AG04450 (cell line): ENCODE measurements at regions not wholly inside any gene's neighbourhood (a gene's known extent, or its start where the extent isn't known, plus 50 kb on each side); places are given as distances from the start of the nearest gene placed in this dataset.

ENCODE experiments used
- CTCF ChIA-PET: fragments of 300-600, 350-600 bp; formaldehyde crosslinking; extraction: SDS; loops from one replicate; lab custom pipeline; 2022; ENCODE audit warnings: antibody characterized with exemption, inconsistent platforms; lab: Charles Lee
- POLR2A ChIA-PET: fragments of 350-600 bp; formaldehyde crosslinking; extraction: SDS; loops from one replicate; lab custom pipeline; 2021; ENCODE audit warnings: antibody characterized with exemption, inconsistent platforms; lab: Yijun Ruan, JAX
- DNase-seq: peaks from one replicate; pipeline ENCODE4 v3.0.0-alpha.2; 2011; ENCODE audit warnings: low read depth, low spot score
- H3K27ac ChIP-seq: one replicate; pipeline ENCODE4 v1.5.1; 2012; ENCODE audit warnings: low read depth, low read length, control low read depth
- H3K27me3 ChIP-seq: one replicate; pipeline ENCODE4 v1.6.0; 2012; ENCODE audit warnings: low read length; ENCODE audit not compliant: control insufficient read depth, insufficient read depth
- H3K4me3 ChIP-seq: 2 replicates; pipeline ENCODE4 v1.5.1; 2011; ENCODE audit warnings: mild to moderate bottlenecking, low read depth, low read length, control low read depth
- H3K9me3 ChIP-seq: 2 replicates; pipeline ENCODE4 v1.5.1; 2012; ENCODE audit warnings: low read length; ENCODE audit not compliant: control insufficient read depth, insufficient read depth
- CTCF ChIP-seq: IDR thresholded peaks from 2 replicates; pipeline ENCODE4 v1.5.1; 2011; ENCODE audit warnings: low read depth, low read length, control low read depth, inconsistent platforms

DNA sequence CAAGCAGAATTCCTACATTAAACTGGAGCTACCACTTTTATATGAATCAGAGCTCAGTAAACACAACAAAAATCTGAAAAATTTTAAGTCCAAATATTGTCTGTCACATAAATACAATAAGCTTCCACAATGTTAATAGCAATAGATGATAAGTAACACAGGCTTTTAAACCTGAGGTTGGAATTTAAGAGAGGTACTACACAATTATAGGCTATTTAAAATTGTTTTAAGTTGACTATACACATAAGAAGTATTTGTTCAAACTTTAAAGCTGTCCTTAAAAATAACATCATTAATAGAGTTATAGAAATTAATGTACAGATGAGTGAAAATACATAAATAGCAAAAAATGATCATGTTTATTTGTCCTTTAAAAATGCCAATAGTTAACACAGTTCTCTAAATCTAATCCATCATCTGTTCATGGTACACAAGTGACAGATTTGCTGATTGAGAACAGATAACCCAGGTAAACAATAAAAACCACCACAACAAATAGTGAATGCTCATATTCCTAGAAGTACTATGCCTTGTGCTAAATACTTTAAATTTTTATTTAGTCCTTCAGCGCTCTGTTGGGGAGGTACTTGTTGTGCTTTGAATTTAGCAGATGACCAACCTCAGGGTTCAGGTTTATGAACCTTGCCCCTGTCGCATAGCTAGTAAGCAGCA is 382.3 kb upstream of the ID4 start:
- no peak for DNase-seq
- no peaks in the 10 kb centered on the region for H3K9me3 ChIP-seq
- ChIA-PET CTCF (no interaction called here), POLR2A (no interaction called here)
- no peak overlapping the region for H3K4me3 ChIP-seq
- H3K27me3 ChIP-seq, result peaks cover 5% of the 10 kb centered on the region
- no peak for TF ChIP-seq CTCF
- no peak overlapping the region for H3K27ac ChIP-seq

GRCh38 chr6:19463250-19463649 is 373.9 kb upstream of the ID4 start:
- Histone ChIP-seq H3K27me3 (peaks cover 5% of the 10 kb centered on the region), H3K27ac (no peak overlapping the region), H3K4me3 (no peak overlapping the region), H3K9me3 (no peaks in the 10 kb centered on the region)
- TF ChIP-seq CTCF, result no peak
- DNase-seq, result no peak
- POLR2A ChIA-PET, result no interaction called here
- CTCF ChIA-PET, result no interaction called here

DNA sequence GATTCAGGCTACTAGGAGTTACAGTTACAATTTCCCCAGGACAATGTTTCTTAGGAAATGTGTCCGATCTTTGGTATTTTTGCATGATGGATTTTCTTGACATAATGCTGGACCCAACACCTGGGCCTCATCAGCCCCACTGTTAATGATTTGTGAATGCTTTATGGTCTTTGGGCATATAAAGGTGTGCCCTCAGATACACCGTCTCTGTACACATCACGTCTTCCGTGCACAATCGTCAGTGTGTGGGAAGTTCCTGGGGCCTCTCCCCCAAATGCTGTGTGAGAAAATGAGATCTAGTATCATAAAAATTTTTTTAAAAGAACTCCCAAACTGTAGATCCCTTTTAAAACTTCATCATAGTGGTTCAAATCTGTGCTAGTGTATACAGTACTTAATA is 373.2 kb upstream of the ID4 start:
- no peak for TF ChIP-seq CTCF
- Histone ChIP-seq H3K9me3 (no peaks in the 10 kb centered on the region), H3K27ac (no peak overlapping the region), H3K4me3 (no peak overlapping the region), H3K27me3 (peaks cover 5% of the 10 kb centered on the region)
- DNase-seq, result no peak
- ChIA-PET CTCF (no interaction called here), POLR2A (no interaction called here)

- no peak overlapping the region for H3K4me3 ChIP-seq
- H3K27me3 ChIP-seq, result peaks cover 5% of the 10 kb centered on the region
- H3K9me3 ChIP-seq, result no peaks in the 10 kb centered on the region
- no peak for TF ChIP-seq CTCF
- H3K27ac ChIP-seq, result no peak overlapping the region
- DNase-seq, result no peak
- CTCF ChIA-PET, result interaction anchor here (0.7 kb wide), 1 partner anchor 15 kb away, joined by 3 read pairs; no protein-coding TSS in a partner anchor
- POLR2A ChIA-PET, result no interaction called here
Measured at GRCh38 chr6:19465256-19465655, 371.9 kb upstream of the ID4 start.

- POLR2A ChIA-PET, result no interaction called here
- Histone ChIP-seq H3K27ac (no peak overlapping the region), H3K9me3 (no peaks in the 10 kb centered on the region)
Measured at GRCh38 chr6:19465760-19466159, 371.4 kb upstream of the ID4 start.

More at GRCh38 chr6:19465760-19466159, 371.4 kb upstream of the ID4 start:
- Histone ChIP-seq H3K4me3 (no peak overlapping the region), H3K27me3 (peaks cover 5% of the 10 kb centered on the region)
- CTCF ChIA-PET, result interaction anchor here (0.7 kb wide), 1 partner anchor 16 kb away, joined by 3 read pairs; no protein-coding TSS in a partner anchor
- no peak for DNase-seq
- TF ChIP-seq CTCF, result no peak
